ENCODE measurements at regions not wholly inside any gene's neighbourhood (a gene's known extent, or its start where the extent isn't known, plus 50 kb on each side); places are given as distances from the start of the nearest gene placed in this dataset.
"Not testable (repeated sequence)": the region's sequence is repeated elsewhere in the genome, so short reads cannot be mapped to it uniquely, and the experiment has no call there.

GRCh38 chr6:28686446-28687027, 160.9 kb downstream of the GPX5 start:
- H3K4me1 Mint-ChIP-seq; H3K27me3 Mint-ChIP-seq (ENCODE audit: low read depth); H3K9me3 Mint-ChIP-seq; H3K36me3 Mint-ChIP-seq; POLR2A ChIA-PET; H3K27ac Mint-ChIP-seq; H3K4me3 Mint-ChIP-seq; ATAC-seq: not testable (repeated sequence)
- peak; percentile 72 for TF ChIP-seq CTCF (IDR thresholded peaks at IDR 0.05)
- CTCF ChIA-PET, result interaction anchor here (0.5 to 1.0 kb wide), 3 partner anchors 80 to 330 kb away, joined by 3 to 5 read pairs (median 3); no protein-coding TSS in a partner anchor
- peak; percentile 59 for DNase-seq (ENCODE audit: low spot score)

GRCh38 chr6:28687309-28687981, 161.8 kb downstream of the GPX5 start:
- H3K27me3 Mint-ChIP-seq (ENCODE audit: low read depth), result peaks cover 12% of the 10 kb centered on the region
- CTCF ChIA-PET, result interaction anchor here (0.5 to 1.0 kb wide), 3 partner anchors 79 to 329 kb away, joined by 3 to 5 read pairs (median 3); no protein-coding TSS in a partner anchor
- H3K4me3 Mint-ChIP-seq; POLR2A ChIA-PET; H3K27ac Mint-ChIP-seq; ATAC-seq; H3K36me3 Mint-ChIP-seq; H3K4me1 Mint-ChIP-seq; DNase-seq (ENCODE audit: low spot score); H3K9me3 Mint-ChIP-seq: not testable (repeated sequence)

- H3K9me3 Mint-ChIP-seq; H3K36me3 Mint-ChIP-seq; H3K4me3 Mint-ChIP-seq; DNase-seq (ENCODE audit: low spot score); POLR2A ChIA-PET; H3K27ac Mint-ChIP-seq; CTCF ChIA-PET; ATAC-seq: not testable (repeated sequence)
- Mint-ChIP-seq H3K27me3 (ENCODE audit: low read depth) (peaks cover 57% of the 10 kb centered on the region), H3K4me1 (peaks cover 39% of the 10 kb centered on the region)
Observed at GRCh38 chr6:28691991-28692390, 166.3 kb downstream of the GPX5 start.

GRCh38 chr6:28693033-28693750, 167.5 kb downstream of the GPX5 start:
- Mint-ChIP-seq H3K27ac (no peak overlapping the region), H3K9me3 (no peaks in the 10 kb centered on the region), H3K27me3 (ENCODE audit: low read depth) (peaks cover 59% of the 10 kb centered on the region), H3K4me3 (peak overlapping the region; percentile 94), H3K36me3 (no peaks in the 10 kb centered on the region; the same call in 1 of the 2 replicates), H3K4me1 (peaks cover 43% of the 10 kb centered on the region)
- peak; percentile 80 for ATAC-seq
- no peak for DNase-seq (ENCODE audit: low spot score)
- TF ChIP-seq KAT7 (CRISPR knock-in tag; IDR thresholded peaks at IDR 0.05; ENCODE audit: borderline replicate concordance) (no peak), USF2 (CRISPR knock-in tag; IDR thresholded peaks at IDR 0.05) (no peak), MAX (CRISPR knock-in tag; IDR thresholded peaks at IDR 0.05) (peak; percentile 55), E2F5 (CRISPR knock-in tag; IDR thresholded peaks at IDR 0.05) (no peak), TEAD1 (CRISPR knock-in tag; IDR thresholded peaks at IDR 0.05) (0 out of 2 replicates have a peak, but pooled peaks have one; percentile 33), SMAD3 (CRISPR knock-in tag; IDR thresholded peaks at IDR 0.05; ENCODE audit: borderline replicate concordance) (no peak)
- POLR2A ChIA-PET, result interaction anchor here (0.6 kb wide), 1 partner anchor 231 kb away, joined by 3 read pairs; no protein-coding TSS in a partner anchor
- CTCF ChIA-PET, result interaction anchor here (0.6 to 1.7 kb wide), 8 partner anchors 17 to 337 kb away, joined by 3 to 6 read pairs (median 4); no protein-coding TSS in a partner anchor

Data from WTC11 (cell line).